Stomach smooth muscle (tissue), 2 donors: ENCODE measurements at regions not wholly inside any gene's neighbourhood (a gene's known extent, or its start where the extent isn't known, plus 50 kb on each side); places are given as distances from the start of the nearest gene placed in this dataset.

ENCODE experiments used
- H3K27ac ChIP-seq: one replicate; pipeline ENCODE4 v1.7.0; 2013; ENCODE audit warnings: mild to moderate bottlenecking, low read length, inconsistent platforms
- H3K27me3 ChIP-seq, 2 donors: one replicate each; pipeline ENCODE4 v1.7.0; 2013; ENCODE audit warnings: low read length in 2 of 2; ENCODE audit not compliant: insufficient read depth in 2 of 2, control insufficient read depth in 1 of 2
- H3K36me3 ChIP-seq, 2 donors: one replicate each; pipeline ENCODE4 v1.7.0; 2013; ENCODE audit warnings: low read length in 2 of 2; ENCODE audit not compliant: control insufficient read depth in 2 of 2, insufficient read depth in 2 of 2
- H3K4me1 ChIP-seq: one replicate; pipeline ENCODE4 v1.7.0; 2013; ENCODE audit warnings: low read length; ENCODE audit not compliant: control insufficient read depth, insufficient read depth
- H3K4me3 ChIP-seq, 2 donors: one replicate each; pipeline ENCODE4 v1.7.0; 2013; ENCODE audit warnings: low read length in 2 of 2
- H3K9ac ChIP-seq, 2 donors: one replicate each; pipeline ENCODE4 v1.7.0; 2013; ENCODE audit warnings: low read length in 2 of 2, mild to moderate bottlenecking in 1 of 2
- H3K9me3 ChIP-seq, 2 donors: one replicate each; pipeline ENCODE4 v1.7.0; 2013; ENCODE audit warnings: low read length in 2 of 2; ENCODE audit not compliant: control insufficient read depth in 2 of 2
- donor health status: healthy.
- donor health status: Pancreatic carcinoma.

GRCh38 chr20:58590679-58591473 is 60.2 kb upstream of the STX16 start:
- Histone ChIP-seq H3K9me3 (no peaks in the 10 kb centered on the region), H3K36me3 (no peaks in the 10 kb centered on the region), H3K4me3 (no peak overlapping the region), H3K27ac (no peak overlapping the region), H3K9ac (no peak overlapping the region), H3K27me3 (no peaks in the 10 kb centered on the region), H3K4me1 (peaks cover 12% of the 10 kb centered on the region)

- Histone ChIP-seq H3K27me3 (no peaks in the 10 kb centered on the region), H3K4me1 (no peaks in the 10 kb centered on the region), H3K9me3 (no peaks in the 10 kb centered on the region), H3K27ac (no peak overlapping the region), H3K36me3 (no peaks in the 10 kb centered on the region), H3K9ac (no peak overlapping the region), H3K4me3 (no peak overlapping the region)
Observed at GRCh38 chr20:58587467-58587866, 63.6 kb upstream of the STX16 start.

GRCh38 chr20:58586565-58587093 is 64.5 kb upstream of the STX16 start:
- no peaks in the 10 kb centered on the region for H3K4me1 ChIP-seq
- no peaks in the 10 kb centered on the region for H3K27me3 ChIP-seq
- H3K9me3 ChIP-seq: no peaks in the 10 kb centered on the region
- H3K36me3 ChIP-seq: no peaks in the 10 kb centered on the region
- H3K4me3 ChIP-seq: no peak overlapping the region
- no peak overlapping the region for H3K9ac ChIP-seq
- H3K27ac ChIP-seq: no peak overlapping the region

GRCh38 chr20:58585753-58586540 is 65.1 kb upstream of the STX16 start:
- Histone ChIP-seq H3K27me3 (no peaks in the 10 kb centered on the region), H3K9ac (no peak overlapping the region), H3K4me3 (no peak overlapping the region), H3K27ac (no peak overlapping the region), H3K9me3 (no peaks in the 10 kb centered on the region), H3K36me3 (no peaks in the 10 kb centered on the region), H3K4me1 (no peaks in the 10 kb centered on the region)

- no peak overlapping the region for H3K27ac ChIP-seq
- H3K4me1 ChIP-seq: no peaks in the 10 kb centered on the region
- H3K27me3 ChIP-seq: no peaks in the 10 kb centered on the region
- H3K9me3 ChIP-seq: no peaks in the 10 kb centered on the region
- H3K4me3 ChIP-seq: no peak overlapping the region
- no peak overlapping the region for H3K9ac ChIP-seq
- H3K36me3 ChIP-seq: no peaks in the 10 kb centered on the region
Observed at GRCh38 chr20:58584881-58585752, 66.0 kb upstream of the STX16 start.

GRCh38 chr20:58584051-58584824 is 66.8 kb upstream of the STX16 start:
- H3K27me3 ChIP-seq: no peaks in the 10 kb centered on the region
- H3K9me3 ChIP-seq: no peaks in the 10 kb centered on the region
- no peak overlapping the region for H3K9ac ChIP-seq
- no peaks in the 10 kb centered on the region for H3K36me3 ChIP-seq
- no peaks in the 10 kb centered on the region for H3K4me1 ChIP-seq
- H3K27ac ChIP-seq: no peak overlapping the region
- no peak overlapping the region for H3K4me3 ChIP-seq

GRCh38 chr20:58583586-58583985 is 67.5 kb upstream of the STX16 start:
- Histone ChIP-seq H3K4me3 (no peak overlapping the region), H3K4me1 (no peaks in the 10 kb centered on the region), H3K9me3 (no peaks in the 10 kb centered on the region), H3K27ac (no peak overlapping the region), H3K9ac (no peak overlapping the region), H3K36me3 (no peaks in the 10 kb centered on the region), H3K27me3 (no peaks in the 10 kb centered on the region)

- no peaks in the 10 kb centered on the region for H3K36me3 ChIP-seq
- no peaks in the 10 kb centered on the region for H3K9me3 ChIP-seq
- H3K4me3 ChIP-seq: no peak overlapping the region
- H3K27ac ChIP-seq: no peak overlapping the region
- H3K9ac ChIP-seq: no peak overlapping the region
- H3K4me1 ChIP-seq: no peaks in the 10 kb centered on the region
- no peaks in the 10 kb centered on the region for H3K27me3 ChIP-seq
Observed at GRCh38 chr20:58583176-58583575, 67.9 kb upstream of the STX16 start.

GRCh38 chr20:58580474-58580835 is 65.3 kb upstream of the APCDD1L start:
- Histone ChIP-seq H3K27ac (no peak overlapping the region), H3K4me3 (no peak overlapping the region), H3K27me3 (no peaks in the 10 kb centered on the region), H3K9me3 (no peaks in the 10 kb centered on the region), H3K4me1 (no peaks in the 10 kb centered on the region), H3K36me3 (no peaks in the 10 kb centered on the region), H3K9ac (no peak overlapping the region)
